ENCODE measurements at regions not wholly inside any gene's neighbourhood (a gene's known extent, or its start where the extent isn't known, plus 50 kb on each side); places are given as distances from the start of the nearest gene placed in this dataset.

GRCh38 chr12:28054583-28054982, 82.0 kb upstream of the PTHLH start:
- Mint-ChIP-seq H3K27me3 (ENCODE audit: low read depth) (no peaks in the 10 kb centered on the region), H3K4me1 (peaks cover 7 to 10% of the 10 kb centered on the region in 2 experiments; a peak in 2 of 4 replicates), H3K4me3 (no peak overlapping the region), H3K27ac (no peak overlapping the region), H3K9me3 (no peaks in the 10 kb centered on the region), H3K36me3 (ENCODE audit: insufficient read depth in 1 of 3, low read depth in 3 of 3) (no peaks in the 10 kb centered on the region)
- no peak overlapping the region for H3K18ac ChIP-seq (ENCODE audit: insufficient read length, low read depth, low read length)
- H4K5ac ChIP-seq (ENCODE audit: insufficient read length, low read depth, low read length), result no peak overlapping the region
- no peaks in the 10 kb centered on the region for H4K20me1 ChIP-seq (ENCODE audit: control insufficient read depth, insufficient read depth, insufficient read length)
- no peak overlapping the region for H4K91ac ChIP-seq (ENCODE audit: insufficient read length, low read depth, low read length)
- DNase-seq, result no peak
- no peak overlapping the region for H2AFZ ChIP-seq (ENCODE audit: low read length)
- H3K27ac ChIP-seq (ENCODE audit: insufficient read length, low read depth, low read length), result no peak overlapping the region
- no peak overlapping the region for H3K4me2 ChIP-seq (ENCODE audit: insufficient read depth, insufficient read length, low read length)
- no peak overlapping the region for H3K56ac ChIP-seq (ENCODE audit: insufficient read length, low read depth, low read length)
- no peaks in the 10 kb centered on the region for H3K4me1 ChIP-seq (ENCODE audit: insufficient read depth, low read length)
- H3K9ac ChIP-seq (ENCODE audit: extremely low read depth, insufficient read length, low read length), result no peak overlapping the region
- H2AK5ac ChIP-seq (ENCODE audit: insufficient read length, low read length), result no peak overlapping the region
- no peak overlapping the region for H2BK20ac ChIP-seq (ENCODE audit: low read depth, low read length, poor library complexity, severe bottlenecking)
- no peaks in the 10 kb centered on the region for H3K9me3 ChIP-seq (ENCODE audit: control insufficient read depth, low read depth, low read length)
- H2BK5ac ChIP-seq (ENCODE audit: insufficient read length, low read length), result no peak overlapping the region
- H3T11ph ChIP-seq (ENCODE audit: low read length), result no peak overlapping the region
- no peaks in the 10 kb centered on the region for H3K27me3 ChIP-seq (ENCODE audit: insufficient read depth, low read length)
- no peak overlapping the region for H2BK120ac ChIP-seq (ENCODE audit: low read depth, low read length, poor library complexity, severe bottlenecking)
- no peak overlapping the region for H2BK15ac ChIP-seq (ENCODE audit: low read depth, low read length)
- H2BK12ac ChIP-seq (ENCODE audit: insufficient read length, low read depth, low read length), result no peak overlapping the region
- no peak overlapping the region for H3K4ac ChIP-seq (ENCODE audit: low read depth, low read length)
- no peaks in the 10 kb centered on the region for H3K79me1 ChIP-seq (ENCODE audit: insufficient read depth, low read depth, low read length, poor library complexity, severe bottlenecking)
- H3K79me2 ChIP-seq (ENCODE audit: insufficient read depth, low read length), result no peaks in the 10 kb centered on the region
- H3K14ac ChIP-seq (ENCODE audit: insufficient read depth, low read length), result no peak overlapping the region
- no peak overlapping the region for H3K23ac ChIP-seq (ENCODE audit: insufficient read length, low read depth, low read length)
- H4K8ac ChIP-seq (replicated peaks; ENCODE audit: insufficient read length, low read depth, low read length), result no peak overlapping the region
- no CpG with 5 or more reads among the region's 1 CpG for WGBS (ENCODE audit: extremely low coverage, insufficient read length, low lambda C conversion rate)
- H3K23me2 ChIP-seq (ENCODE audit: insufficient read length, low read depth, low read length, poor library complexity, severe bottlenecking), result no peaks in the 10 kb centered on the region
- no peak for TF ChIP-seq CTCF (conservative IDR thresholded peaks at IDR 0.05)

Measured in H9 (cell line).